GM12874 (cell line): ENCODE measurements at regions not wholly inside any gene's neighbourhood (a gene's known extent, or its start where the extent isn't known, plus 50 kb on each side); places are given as distances from the start of the nearest gene placed in this dataset.

ENCODE experiments used
- TF ChIP-seq, protein P1 (sequence below): IDR thresholded peaks from 2 replicates; pipeline ENCODE4 v1.5.1; 2011; ENCODE audit warnings: low read depth, mild to moderate bottlenecking, control low read depth, low read length, moderate library complexity; ENCODE audit not compliant: insufficient read depth

DNA sequence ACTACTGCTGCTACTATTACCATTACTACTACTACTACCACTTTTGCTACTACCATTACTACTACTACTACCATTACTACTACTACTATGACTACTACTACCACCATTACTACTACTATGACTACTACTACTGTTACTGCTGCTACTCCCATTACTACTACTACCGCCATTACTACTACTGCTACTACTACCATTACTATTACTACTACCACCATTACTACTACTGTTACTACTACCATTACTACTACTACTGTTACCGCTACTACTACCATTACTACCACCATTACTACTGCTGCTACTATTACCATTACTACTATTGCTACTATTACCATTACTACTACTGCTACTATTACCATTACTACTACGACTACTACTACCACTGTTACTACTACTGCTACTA, 209.1 kb downstream of the IRF8 start:
- TF ChIP-seq, protein P1, sequence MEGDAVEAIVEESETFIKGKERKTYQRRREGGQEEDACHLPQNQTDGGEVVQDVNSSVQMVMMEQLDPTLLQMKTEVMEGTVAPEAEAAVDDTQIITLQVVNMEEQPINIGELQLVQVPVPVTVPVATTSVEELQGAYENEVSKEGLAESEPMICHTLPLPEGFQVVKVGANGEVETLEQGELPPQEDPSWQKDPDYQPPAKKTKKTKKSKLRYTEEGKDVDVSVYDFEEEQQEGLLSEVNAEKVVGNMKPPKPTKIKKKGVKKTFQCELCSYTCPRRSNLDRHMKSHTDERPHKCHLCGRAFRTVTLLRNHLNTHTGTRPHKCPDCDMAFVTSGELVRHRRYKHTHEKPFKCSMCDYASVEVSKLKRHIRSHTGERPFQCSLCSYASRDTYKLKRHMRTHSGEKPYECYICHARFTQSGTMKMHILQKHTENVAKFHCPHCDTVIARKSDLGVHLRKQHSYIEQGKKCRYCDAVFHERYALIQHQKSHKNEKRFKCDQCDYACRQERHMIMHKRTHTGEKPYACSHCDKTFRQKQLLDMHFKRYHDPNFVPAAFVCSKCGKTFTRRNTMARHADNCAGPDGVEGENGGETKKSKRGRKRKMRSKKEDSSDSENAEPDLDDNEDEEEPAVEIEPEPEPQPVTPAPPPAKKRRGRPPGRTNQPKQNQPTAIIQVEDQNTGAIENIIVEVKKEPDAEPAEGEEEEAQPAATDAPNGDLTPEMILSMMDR, result no peak

DNA sequence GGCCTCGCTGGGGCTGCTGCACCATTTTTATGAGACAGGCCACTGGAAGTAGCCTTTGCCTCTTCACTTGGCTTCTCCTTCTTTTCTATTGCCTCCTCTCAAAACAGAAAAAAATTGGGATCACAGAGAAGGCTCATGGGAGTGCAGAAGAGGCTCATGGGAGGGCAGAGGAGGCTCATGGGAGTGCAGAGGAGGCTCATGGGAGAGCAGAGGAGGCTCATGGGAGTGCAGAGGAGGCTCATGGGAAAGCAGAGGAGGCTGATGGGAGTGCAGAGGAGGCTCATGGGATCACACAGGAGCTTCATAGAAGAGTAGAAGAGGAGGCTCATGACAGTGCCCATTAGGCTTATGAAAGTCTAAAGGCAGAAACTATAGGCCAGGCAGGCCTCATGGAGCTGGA, 211.2 kb downstream of the IRF8 start:
- TF ChIP-seq, protein P1, result no peak

DNA sequence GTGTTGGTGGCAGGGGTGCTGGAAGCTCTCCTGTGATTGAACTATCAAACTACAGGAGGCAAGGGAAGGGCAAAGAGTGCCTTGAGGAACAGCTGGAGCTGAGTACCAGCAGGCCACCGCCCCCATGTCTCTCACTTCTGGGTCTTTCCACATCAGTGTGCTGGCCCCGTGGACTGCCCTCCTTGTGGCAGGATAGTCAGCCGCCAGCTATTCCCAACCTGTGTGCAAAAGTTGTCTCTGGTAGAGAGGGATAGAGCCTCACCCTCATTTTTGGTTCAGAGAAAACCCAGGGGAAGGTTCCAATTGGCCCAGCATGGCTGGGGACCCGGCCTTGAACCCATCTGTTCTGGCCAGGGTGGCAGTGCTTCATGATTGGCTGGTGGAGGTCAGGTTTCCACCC, 211.8 kb downstream of the IRF8 start:
- TF ChIP-seq, protein P1, result no peak

DNA sequence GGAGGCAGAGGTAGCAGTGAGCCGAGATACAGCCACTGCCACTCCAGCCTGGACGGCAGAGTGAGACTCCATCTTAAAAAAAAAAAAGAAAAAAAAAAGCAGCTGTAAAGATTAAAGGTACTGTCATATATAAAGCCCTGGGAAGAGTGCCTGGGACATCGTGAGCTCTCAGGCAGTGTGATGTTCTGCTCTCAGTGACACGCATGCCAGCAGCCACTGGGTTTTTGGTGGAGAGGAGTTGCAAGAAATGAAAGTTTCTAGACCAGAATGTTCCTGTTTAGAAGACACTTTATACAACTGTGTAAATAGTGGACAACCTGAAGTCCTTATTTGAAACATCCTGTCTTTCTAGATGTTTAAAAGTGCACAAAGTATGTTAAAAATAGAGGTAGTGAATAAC, 213.2 kb downstream of the IRF8 start:
- TF ChIP-seq, protein P1, result no peak

DNA sequence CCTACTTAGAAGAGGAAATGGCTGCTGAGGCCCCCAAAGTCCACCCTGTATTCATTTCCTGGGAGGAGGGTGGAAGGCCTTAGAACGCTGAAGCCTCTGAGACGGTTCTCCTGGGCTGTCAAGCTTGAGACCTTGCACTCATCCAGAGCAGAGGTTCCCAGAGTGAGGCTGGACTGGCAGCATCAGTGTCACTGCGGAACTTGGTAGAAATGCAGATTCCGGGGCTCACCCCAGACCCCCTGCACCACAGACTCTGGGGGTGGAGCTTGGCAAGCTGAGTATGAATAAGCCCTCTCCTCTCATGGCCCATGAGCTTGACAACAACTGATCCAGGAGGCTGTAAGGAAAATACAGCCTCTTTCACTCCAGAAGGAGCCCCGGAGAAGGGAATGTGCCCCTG, 218.3 kb downstream of the IRF8 start:
- TF ChIP-seq, protein P1, result no peak

DNA sequence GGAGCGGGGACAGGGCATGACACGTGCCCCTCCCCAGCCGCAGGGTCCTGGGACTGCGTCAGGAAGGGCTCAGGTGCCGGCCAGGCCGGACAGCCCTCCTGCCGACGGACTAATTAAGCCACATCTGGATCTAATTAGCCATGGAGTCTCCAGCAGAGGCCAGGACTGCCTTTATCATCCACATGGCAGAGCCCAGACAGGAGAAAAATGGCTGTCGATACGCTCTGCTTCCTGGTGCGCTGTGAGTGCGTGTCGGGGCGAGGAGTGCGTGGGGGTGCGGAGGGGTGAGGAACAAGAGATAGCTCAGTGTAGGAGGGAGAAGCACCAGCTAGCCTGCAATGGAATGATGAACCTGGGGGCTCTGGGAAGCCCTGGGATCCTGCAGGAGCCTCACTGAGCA, 218.8 kb downstream of the IRF8 start:
- TF ChIP-seq, protein P1, result no peak

DNA sequence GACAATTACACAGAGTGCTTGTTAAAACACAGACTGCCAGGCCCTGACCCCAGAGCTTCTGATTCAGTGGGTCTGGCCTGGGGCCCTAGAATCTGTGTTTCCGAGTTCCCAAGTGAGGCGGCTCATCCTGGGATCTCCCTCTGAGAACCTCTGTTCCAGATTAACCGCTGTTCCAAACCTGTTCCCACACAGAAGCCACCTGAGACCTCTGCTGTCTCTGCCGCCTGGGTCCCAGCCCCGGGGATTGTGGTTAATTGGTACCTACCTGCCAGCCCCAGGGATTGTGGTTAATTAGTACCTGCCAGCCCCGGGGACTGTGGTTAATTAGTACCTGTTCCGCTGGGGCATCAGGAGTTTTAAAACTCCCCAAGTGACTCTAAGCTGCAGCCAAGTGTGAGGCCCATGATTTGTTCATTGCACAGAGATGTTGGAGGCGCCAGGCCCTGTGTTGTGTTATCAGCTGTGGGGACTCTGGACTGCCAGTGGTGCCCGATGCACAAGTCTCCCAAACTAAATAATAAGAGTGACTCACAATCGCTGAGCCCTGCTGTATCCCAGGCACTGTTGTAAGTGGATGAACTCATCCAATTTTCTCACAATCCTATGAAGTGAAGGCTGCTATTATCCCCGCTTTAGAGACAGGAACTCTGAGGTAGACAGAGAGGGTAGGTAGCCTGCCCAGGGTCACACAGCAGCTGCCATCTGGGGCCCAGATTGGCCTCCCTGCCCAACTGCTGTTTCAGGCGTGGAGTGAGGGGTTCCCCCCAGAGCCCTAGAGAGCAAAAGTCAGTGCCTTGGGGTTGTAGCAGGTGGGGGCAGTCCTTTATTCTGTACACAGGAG, 219.7 kb downstream of the IRF8 start:
- TF ChIP-seq, protein P1, result no peak
